Bronchial epithelial cell (primary cell): ENCODE measurements at regions not wholly inside any gene's neighbourhood (a gene's known extent, or its start where the extent isn't known, plus 50 kb on each side); places are given as distances from the start of the nearest gene placed in this dataset.
A peak's percentile ranks its signal among the peaks of the same experiment; 100 is the strongest.

Experiments
- DNase-seq: peaks from one replicate; pipeline ENCODE4 v3.0.0-alpha.2; 2010; ENCODE audit warnings: low read depth
- FAIRE-seq: peaks from 2 replicates; lab custom pipeline; 2011; peaks lifted over from hg19 to GRCh38; lab: Jason Lieb, UNC
- H3K27me3 ChIP-seq: 2 replicates; pipeline ENCODE4 v1.5.1; 2011; ENCODE audit warnings: low read length; ENCODE audit not compliant: control insufficient read depth, insufficient read depth
- H3K36me3 ChIP-seq: 2 replicates; pipeline ENCODE4 v1.5.1; 2011; ENCODE audit warnings: low read length; ENCODE audit not compliant: control insufficient read depth, insufficient read depth
- H3K4me3 ChIP-seq: 2 replicates; pipeline ENCODE4 v1.5.1; 2011; ENCODE audit warnings: mild to moderate bottlenecking, low read depth, low read length, control low read depth
- TF ChIP-seq, protein P1 (sequence below): IDR thresholded peaks from 2 replicates; pipeline ENCODE4 v1.5.1; 2011; ENCODE audit warnings: mild to moderate bottlenecking, moderate library complexity, low read length, control low read depth, inconsistent platforms; ENCODE audit not compliant: insufficient read depth, severe bottlenecking

DNA sequence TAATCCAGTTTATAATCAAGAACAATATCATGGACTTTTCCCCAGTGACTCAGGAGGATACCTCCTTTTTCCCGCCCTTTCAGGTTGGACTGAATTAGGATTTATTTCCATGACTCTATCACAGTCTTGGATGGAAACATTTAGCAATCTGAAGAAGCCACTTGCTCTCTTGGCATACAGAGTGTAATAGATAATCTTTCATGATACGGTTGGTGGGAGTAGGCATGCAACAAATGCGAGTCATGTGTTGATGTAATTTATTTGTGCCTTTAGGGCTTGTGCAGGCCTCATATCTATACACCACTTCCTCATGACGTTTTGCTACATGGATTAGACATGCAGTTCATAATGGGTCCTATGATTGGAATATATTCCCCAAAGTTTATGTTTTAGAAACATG lies 54.2 kb upstream of the MCTP2 start:
- TF ChIP-seq, protein P1, sequence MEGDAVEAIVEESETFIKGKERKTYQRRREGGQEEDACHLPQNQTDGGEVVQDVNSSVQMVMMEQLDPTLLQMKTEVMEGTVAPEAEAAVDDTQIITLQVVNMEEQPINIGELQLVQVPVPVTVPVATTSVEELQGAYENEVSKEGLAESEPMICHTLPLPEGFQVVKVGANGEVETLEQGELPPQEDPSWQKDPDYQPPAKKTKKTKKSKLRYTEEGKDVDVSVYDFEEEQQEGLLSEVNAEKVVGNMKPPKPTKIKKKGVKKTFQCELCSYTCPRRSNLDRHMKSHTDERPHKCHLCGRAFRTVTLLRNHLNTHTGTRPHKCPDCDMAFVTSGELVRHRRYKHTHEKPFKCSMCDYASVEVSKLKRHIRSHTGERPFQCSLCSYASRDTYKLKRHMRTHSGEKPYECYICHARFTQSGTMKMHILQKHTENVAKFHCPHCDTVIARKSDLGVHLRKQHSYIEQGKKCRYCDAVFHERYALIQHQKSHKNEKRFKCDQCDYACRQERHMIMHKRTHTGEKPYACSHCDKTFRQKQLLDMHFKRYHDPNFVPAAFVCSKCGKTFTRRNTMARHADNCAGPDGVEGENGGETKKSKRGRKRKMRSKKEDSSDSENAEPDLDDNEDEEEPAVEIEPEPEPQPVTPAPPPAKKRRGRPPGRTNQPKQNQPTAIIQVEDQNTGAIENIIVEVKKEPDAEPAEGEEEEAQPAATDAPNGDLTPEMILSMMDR = no peak
- no peak for FAIRE-seq

DNA sequence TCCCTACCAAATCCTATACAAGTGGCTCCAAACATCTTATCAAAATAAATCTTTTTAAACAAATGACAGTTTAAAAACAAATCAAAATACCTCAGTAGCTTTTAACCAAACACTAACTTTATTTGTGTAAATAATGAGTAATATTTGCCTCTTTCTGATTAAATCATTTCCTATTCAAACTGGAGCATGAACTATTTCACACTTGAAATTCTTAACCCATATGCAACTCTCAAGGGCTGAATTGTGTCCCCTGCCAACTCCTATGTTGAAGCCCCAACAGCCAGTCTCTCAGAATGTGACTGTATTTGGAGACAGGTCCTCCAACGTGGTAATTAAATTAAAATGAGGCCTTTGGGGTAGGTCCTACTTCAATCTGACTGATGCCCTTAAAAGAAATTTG lies 55.9 kb upstream of the MCTP2 start:
- FAIRE-seq = no peak
- H3K27me3 ChIP-seq = no peaks in the 10 kb centered on the region
- DNase-seq = peak; percentile 65
- no peak overlapping the region for H3K4me3 ChIP-seq
- H3K36me3 ChIP-seq = no peaks in the 10 kb centered on the region
- TF ChIP-seq, protein P1 = no peak

More for the DNA sequence above, 54.2 kb upstream of the MCTP2 start:
- H3K27me3 ChIP-seq = no peaks in the 10 kb centered on the region
- H3K36me3 ChIP-seq = no peaks in the 10 kb centered on the region
- DNase-seq = peak; percentile 82
- H3K4me3 ChIP-seq = no peak overlapping the region

DNA sequence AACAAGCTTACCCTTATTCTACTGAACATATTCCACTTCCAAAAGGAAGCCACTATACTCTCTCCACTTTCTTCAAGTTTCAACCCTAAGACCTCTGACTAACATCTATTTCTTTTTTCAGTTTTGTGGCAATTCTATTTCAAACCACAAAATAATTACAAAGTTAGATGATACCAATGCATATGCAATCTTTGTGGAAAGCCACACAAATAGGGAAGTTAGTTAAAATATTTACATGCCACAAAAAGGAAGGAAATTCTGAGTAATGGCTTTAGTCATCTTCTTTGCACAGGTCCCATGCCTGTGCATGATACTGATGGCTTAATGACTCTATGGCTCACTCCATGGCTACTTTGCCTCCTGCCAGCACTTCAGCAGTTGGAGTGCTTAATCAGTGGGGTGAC lies 57.0 kb upstream of the MCTP2 start:
- DNase-seq (peak; percentile 94), FAIRE-seq (peak; percentile 86)
- Histone ChIP-seq H3K36me3 (no peaks in the 10 kb centered on the region), H3K27me3 (no peaks in the 10 kb centered on the region), H3K4me3 (no peak overlapping the region)
- TF ChIP-seq, protein P1 = no peak

DNA sequence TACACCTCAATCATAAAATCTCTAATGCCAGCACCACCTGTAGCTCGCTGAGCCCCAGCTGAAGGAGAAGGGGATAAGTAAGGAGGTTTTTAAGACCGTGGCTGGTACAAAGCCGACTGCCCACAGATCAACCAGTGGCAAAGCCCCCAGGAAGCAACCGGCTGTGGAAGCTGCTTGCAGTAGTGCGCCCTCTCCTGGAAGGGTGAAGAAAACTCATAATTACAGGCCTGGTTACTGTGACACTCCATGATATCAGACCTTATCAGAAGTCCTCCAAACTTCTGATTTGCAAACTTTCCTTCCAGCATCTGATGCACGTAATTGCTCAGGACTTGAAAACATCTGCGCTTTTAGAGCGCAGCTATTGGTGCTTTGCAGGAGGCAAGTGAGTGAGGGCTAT lies 63.1 kb upstream of the MCTP2 start:
- H3K36me3 ChIP-seq = no peaks in the 10 kb centered on the region
- FAIRE-seq (no peak), DNase-seq (peak; percentile 3)
- TF ChIP-seq, protein P1 = peak; percentile 42
- H3K4me3 ChIP-seq = no peak overlapping the region
- H3K27me3 ChIP-seq = no peaks in the 10 kb centered on the region

DNA sequence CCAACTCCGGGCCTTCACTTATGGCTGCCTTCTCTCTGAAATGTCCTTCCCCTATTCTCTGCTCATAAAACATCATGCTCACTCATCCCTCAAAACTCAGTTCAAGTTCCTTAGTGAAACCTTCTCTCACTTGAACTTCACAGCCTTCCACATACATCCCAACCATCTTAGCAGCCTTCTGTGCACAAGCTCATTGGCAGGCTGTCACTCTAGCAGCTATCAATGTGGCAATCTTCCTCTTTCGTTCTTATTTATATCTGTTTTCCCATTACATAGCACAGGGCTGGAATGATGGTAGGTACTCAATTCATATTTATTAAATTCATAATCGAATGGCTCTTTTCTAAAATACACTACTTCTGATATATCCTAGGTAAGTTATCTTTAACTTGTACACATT lies 66.4 kb upstream of the MCTP2 start:
- FAIRE-seq (no peak), DNase-seq (no peak)
- TF ChIP-seq, protein P1 = no peak
- Histone ChIP-seq H3K36me3 (no peaks in the 10 kb centered on the region), H3K4me3 (no peak overlapping the region), H3K27me3 (no peaks in the 10 kb centered on the region)

DNA sequence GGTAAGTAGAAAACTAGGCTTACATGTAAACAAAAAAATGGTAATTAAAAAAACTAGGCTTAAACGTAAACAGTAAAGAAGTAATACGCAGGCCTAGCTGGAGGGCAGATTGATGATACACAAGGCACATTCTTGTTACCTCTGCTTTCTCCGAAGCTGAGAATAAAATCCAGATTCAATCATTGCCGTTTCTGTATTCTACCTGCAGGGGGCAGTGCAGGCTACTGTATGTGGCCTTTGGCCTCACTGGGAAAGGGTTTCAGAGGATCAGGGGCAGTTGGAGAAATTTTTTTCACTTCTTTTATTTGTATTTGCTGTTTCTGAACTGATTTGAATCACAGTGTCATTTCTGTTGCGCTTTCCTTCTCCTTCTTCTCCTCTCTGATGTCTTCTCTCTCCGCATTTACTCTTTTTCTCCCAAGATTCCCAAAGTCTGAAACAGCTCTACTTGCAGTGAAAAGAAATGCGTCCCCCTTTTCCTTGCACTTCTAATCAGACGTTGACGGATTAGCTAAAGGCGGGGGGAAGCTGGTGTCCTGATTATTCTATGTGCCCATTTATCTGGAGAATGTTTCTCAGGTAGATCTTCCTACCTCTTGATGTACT lies 67.1 kb upstream of the MCTP2 start:
- no peaks in the 10 kb centered on the region for H3K27me3 ChIP-seq
- peak; percentile 60 for DNase-seq
- no peaks in the 10 kb centered on the region for H3K36me3 ChIP-seq
- FAIRE-seq = no peak
- TF ChIP-seq, protein P1 = peak; percentile 76
- H3K4me3 ChIP-seq = no peak overlapping the region
